Activated T-cell treated with anti-CD3 and anti-CD28 coated beads, Interleukin-2, amount 50 U/mL, for 4 hours (primary cell): ENCODE measurements at regions not wholly inside any gene's neighbourhood (a gene's known extent, or its start where the extent isn't known, plus 50 kb on each side); places are given as distances from the start of the nearest gene placed in this dataset.

Experiments used
- ATAC-seq, 2 donors: fragments of 200-7000 bp; cut with Tn5 transposase; one replicate each; pipeline ENCODE4 v1.10.0; 2021
- DNase-seq: peaks from one replicate; pipeline ENCODE4 v3.0.0-alpha.2; 2020
- H3K27me3 Mint-ChIP-seq: one replicate; pipeline ENCODE4 v1.8.0; 2021; ENCODE audit warnings: low read depth, mixed read lengths
- H3K36me3 Mint-ChIP-seq: one replicate; pipeline ENCODE4 v1.8.0; 2022; ENCODE audit warnings: mixed read lengths; ENCODE audit not compliant: insufficient read depth
- H3K4me1 Mint-ChIP-seq: one replicate; pipeline ENCODE4 v1.8.0; 2021; ENCODE audit warnings: low read depth, mixed read lengths
- H3K4me3 Mint-ChIP-seq: one replicate; pipeline ENCODE4 v1.8.0; 2021; ENCODE audit warnings: mild to moderate bottlenecking, moderate library complexity, mixed read lengths
- H3K9me3 Mint-ChIP-seq: one replicate; pipeline ENCODE4 v1.8.0; 2021; ENCODE audit warnings: mixed read lengths

- Mint-ChIP-seq H3K36me3 (no peaks in the 10 kb centered on the region), H3K4me1 (no peaks in the 10 kb centered on the region), H3K9me3 (peaks cover 21% of the 10 kb centered on the region), H3K27me3 (no peaks in the 10 kb centered on the region), H3K4me3 (no peak overlapping the region)
- ATAC-seq (no peak), DNase-seq (no peak)
Observed at GRCh38 chr9:116015855-116016254, 137.7 kb upstream of the PAPPA start.

GRCh38 chr9:116020146-116020545, 133.4 kb upstream of the PAPPA start:
- DNase-seq (no peak), ATAC-seq (no peak)
- peaks cover 28% of the 10 kb centered on the region for H3K9me3 Mint-ChIP-seq
- no peaks in the 10 kb centered on the region for H3K27me3 Mint-ChIP-seq
- H3K4me3 Mint-ChIP-seq, result no peak overlapping the region
- H3K36me3 Mint-ChIP-seq, result no peaks in the 10 kb centered on the region
- no peaks in the 10 kb centered on the region for H3K4me1 Mint-ChIP-seq

DNA sequence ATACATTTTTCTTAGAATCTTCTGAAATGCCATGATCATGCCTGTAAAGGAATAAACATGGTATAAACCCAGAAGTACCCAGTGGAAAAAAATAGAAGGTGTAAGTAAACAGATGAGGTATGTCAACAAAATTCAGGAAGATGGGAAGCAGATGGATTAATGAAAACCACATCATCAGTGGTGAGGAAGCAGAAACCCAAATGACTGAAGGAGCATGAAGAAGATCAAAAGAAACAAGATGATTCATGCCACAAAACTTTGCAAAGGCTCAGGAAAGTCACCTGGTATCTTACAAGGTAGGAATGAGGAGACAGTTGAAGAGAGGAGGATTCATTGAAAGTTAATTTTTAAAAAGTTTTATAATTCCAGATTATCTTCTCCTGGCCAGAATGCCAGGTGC, 132.8 kb upstream of the PAPPA start:
- Mint-ChIP-seq H3K9me3 (peaks cover 29% of the 10 kb centered on the region), H3K4me1 (no peaks in the 10 kb centered on the region), H3K36me3 (no peaks in the 10 kb centered on the region), H3K4me3 (no peak overlapping the region), H3K27me3 (no peaks in the 10 kb centered on the region)
- DNase-seq (no peak), ATAC-seq (no peak)

GRCh38 chr9:116027096-116027495, 126.5 kb upstream of the PAPPA start:
- H3K27me3 Mint-ChIP-seq, result no peaks in the 10 kb centered on the region
- no peaks in the 10 kb centered on the region for H3K4me1 Mint-ChIP-seq
- no peak for ATAC-seq
- H3K9me3 Mint-ChIP-seq, result peaks cover 27% of the 10 kb centered on the region
- H3K36me3 Mint-ChIP-seq, result no peaks in the 10 kb centered on the region
- DNase-seq, result no peak
- no peak overlapping the region for H3K4me3 Mint-ChIP-seq

DNA sequence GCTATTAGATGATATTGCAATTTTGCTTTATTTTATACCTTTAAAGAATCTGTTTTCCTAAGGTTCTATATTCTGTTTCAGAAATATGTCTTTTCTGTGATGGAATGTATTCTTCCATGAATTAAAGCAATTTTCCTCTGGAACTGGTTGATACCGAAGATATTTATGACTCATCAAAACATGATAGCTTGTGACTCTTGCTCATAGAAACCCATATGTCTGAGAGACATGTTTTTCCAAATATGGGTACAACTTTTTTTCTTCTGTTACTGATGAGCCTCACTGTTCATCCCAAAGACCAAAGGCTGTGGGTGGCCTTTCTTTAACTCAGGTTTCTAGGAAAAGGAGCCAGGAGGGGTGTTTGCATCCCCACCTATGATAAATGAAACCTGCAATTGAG, 126.1 kb upstream of the PAPPA start:
- Mint-ChIP-seq H3K4me3 (no peak overlapping the region), H3K27me3 (no peaks in the 10 kb centered on the region), H3K36me3 (no peaks in the 10 kb centered on the region), H3K9me3 (peaks cover 27% of the 10 kb centered on the region), H3K4me1 (no peaks in the 10 kb centered on the region)
- DNase-seq (no peak), ATAC-seq (no peak)

GRCh38 chr9:116027951-116028350, 125.6 kb upstream of the PAPPA start:
- no peaks in the 10 kb centered on the region for H3K4me1 Mint-ChIP-seq
- no peaks in the 10 kb centered on the region for H3K36me3 Mint-ChIP-seq
- no peak for DNase-seq
- no peak overlapping the region for H3K4me3 Mint-ChIP-seq
- ATAC-seq, result no peak
- H3K9me3 Mint-ChIP-seq, result peaks cover 27% of the 10 kb centered on the region
- H3K27me3 Mint-ChIP-seq, result no peaks in the 10 kb centered on the region

- peaks cover 29% of the 10 kb centered on the region for H3K9me3 Mint-ChIP-seq
- no peaks in the 10 kb centered on the region for H3K36me3 Mint-ChIP-seq
- no peaks in the 10 kb centered on the region for H3K27me3 Mint-ChIP-seq
- no peak for DNase-seq
- ATAC-seq, result no peak
- H3K4me3 Mint-ChIP-seq, result no peak overlapping the region
- no peaks in the 10 kb centered on the region for H3K4me1 Mint-ChIP-seq
Observed at GRCh38 chr9:116030517-116030916, 123.1 kb upstream of the PAPPA start.

DNA sequence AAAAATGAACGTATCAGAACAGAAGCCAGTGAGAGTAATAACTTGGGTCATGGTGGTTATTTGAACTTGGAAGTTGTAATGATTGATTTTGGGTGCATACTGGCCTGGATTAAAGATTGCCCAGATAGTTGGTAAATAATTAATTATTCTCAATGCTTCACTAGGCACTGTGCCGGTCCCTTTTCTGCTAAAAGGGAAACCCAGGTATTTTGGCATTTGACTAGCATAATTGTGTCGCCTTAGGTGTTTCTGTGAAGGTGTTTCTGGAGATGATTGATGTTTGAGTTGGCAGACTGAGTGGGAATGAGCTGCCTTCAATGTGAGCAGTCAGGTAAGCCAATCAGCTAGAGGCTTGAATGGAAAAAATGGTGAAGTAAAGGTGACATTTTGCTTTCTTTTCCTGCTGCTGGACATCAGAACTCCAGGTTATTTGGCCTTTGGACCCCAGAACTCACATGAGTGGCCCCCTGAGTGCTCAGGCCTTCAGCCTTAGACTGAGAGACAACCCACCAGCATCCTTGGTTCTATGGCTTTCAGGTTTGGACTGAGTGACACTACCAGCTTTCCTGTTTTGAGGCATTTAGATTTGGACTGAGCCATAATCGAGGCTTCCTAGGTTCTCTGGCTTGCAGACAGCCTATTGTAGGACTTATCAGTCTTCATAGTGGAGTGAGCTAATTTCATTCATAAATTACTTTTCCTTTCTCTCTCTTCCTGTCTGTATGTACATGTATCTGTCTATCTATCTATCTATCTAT, 120.7 kb upstream of the PAPPA start:
- ATAC-seq, result no peak
- Mint-ChIP-seq H3K4me1 (no peaks in the 10 kb centered on the region), H3K36me3 (no peaks in the 10 kb centered on the region)

GRCh38 chr9:116039312-116039711, 114.3 kb upstream of the PAPPA start:
- no peak for DNase-seq
- no peaks in the 10 kb centered on the region for H3K27me3 Mint-ChIP-seq
- peaks cover 7% of the 10 kb centered on the region for H3K9me3 Mint-ChIP-seq
- ATAC-seq, result no peak
- no peaks in the 10 kb centered on the region for H3K4me1 Mint-ChIP-seq
- H3K36me3 Mint-ChIP-seq, result no peaks in the 10 kb centered on the region
- no peak overlapping the region for H3K4me3 Mint-ChIP-seq

More for the DNA sequence above, 120.7 kb upstream of the PAPPA start:
- no peak for DNase-seq
- no peak overlapping the region for H3K4me3 Mint-ChIP-seq
- H3K9me3 Mint-ChIP-seq, result peaks cover 30% of the 10 kb centered on the region
- no peaks in the 10 kb centered on the region for H3K27me3 Mint-ChIP-seq

- peaks cover 7% of the 10 kb centered on the region for H3K9me3 Mint-ChIP-seq
- DNase-seq, result no peak
- no peaks in the 10 kb centered on the region for H3K36me3 Mint-ChIP-seq
- H3K27me3 Mint-ChIP-seq, result no peaks in the 10 kb centered on the region
- H3K4me3 Mint-ChIP-seq, result no peak overlapping the region
- no peak for ATAC-seq
- H3K4me1 Mint-ChIP-seq, result no peaks in the 10 kb centered on the region
Observed at GRCh38 chr9:116039893-116040292, 113.7 kb upstream of the PAPPA start.

DNA sequence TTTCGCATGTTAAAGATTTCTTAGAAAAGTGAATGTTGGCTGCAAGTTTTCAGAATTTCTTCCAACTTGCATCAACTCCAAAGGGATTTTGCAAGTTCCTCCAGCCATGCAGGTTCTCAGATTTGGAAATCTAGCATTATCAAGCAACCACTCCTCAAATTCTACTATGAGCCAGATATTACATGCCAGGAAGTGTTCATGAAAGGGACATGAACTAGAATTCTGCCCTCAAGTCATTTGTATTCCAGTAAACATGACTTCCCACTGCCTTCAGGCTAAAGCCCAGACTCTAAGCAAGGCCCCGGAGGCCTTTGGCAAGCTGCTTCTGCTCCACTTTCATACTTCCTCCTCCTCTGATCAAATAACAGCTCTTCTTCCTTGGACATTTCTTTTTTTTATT, 111.3 kb upstream of the PAPPA start:
- Mint-ChIP-seq H3K4me1 (no peaks in the 10 kb centered on the region), H3K36me3 (no peaks in the 10 kb centered on the region), H3K4me3 (no peak overlapping the region), H3K27me3 (no peaks in the 10 kb centered on the region), H3K9me3 (peaks cover 6% of the 10 kb centered on the region)
- ATAC-seq (no peak), DNase-seq (no peak)

- DNase-seq, result no peak
- Mint-ChIP-seq H3K27me3 (no peaks in the 10 kb centered on the region), H3K4me1 (no peaks in the 10 kb centered on the region), H3K4me3 (no peak overlapping the region), H3K36me3 (no peaks in the 10 kb centered on the region), H3K9me3 (peaks cover 6% of the 10 kb centered on the region)
- no peak for ATAC-seq
Observed at GRCh38 chr9:116045083-116045482, 108.5 kb upstream of the PAPPA start.

GRCh38 chr9:116048081-116048480, 105.5 kb upstream of the PAPPA start:
- Mint-ChIP-seq H3K27me3 (no peaks in the 10 kb centered on the region), H3K9me3 (peaks cover 6% of the 10 kb centered on the region), H3K36me3 (no peaks in the 10 kb centered on the region), H3K4me1 (no peaks in the 10 kb centered on the region), H3K4me3 (no peak overlapping the region)
- DNase-seq (no peak), ATAC-seq (no peak)

- no peak for ATAC-seq
- no peaks in the 10 kb centered on the region for H3K4me1 Mint-ChIP-seq
Observed at GRCh38 chr9:116049456-116049855, 104.1 kb upstream of the PAPPA start.

GRCh38 chr9:116051528-116051927, 102.1 kb upstream of the PAPPA start:
- DNase-seq (no peak), ATAC-seq (no peak)
- Mint-ChIP-seq H3K27me3 (no peaks in the 10 kb centered on the region), H3K36me3 (no peaks in the 10 kb centered on the region), H3K4me1 (no peaks in the 10 kb centered on the region), H3K4me3 (no peak overlapping the region), H3K9me3 (peaks cover 12% of the 10 kb centered on the region)

More at GRCh38 chr9:116049456-116049855, 104.1 kb upstream of the PAPPA start:
- Mint-ChIP-seq H3K4me3 (no peak overlapping the region), H3K9me3 (peaks cover 14% of the 10 kb centered on the region), H3K36me3 (no peaks in the 10 kb centered on the region), H3K27me3 (no peaks in the 10 kb centered on the region)
- no peak for DNase-seq
